HAP-1 (cell line): ENCODE measurements at regions not wholly inside any gene's neighbourhood (a gene's known extent, or its start where the extent isn't known, plus 50 kb on each side); places are given as distances from the start of the nearest gene placed in this dataset.
A peak's percentile ranks its signal among the peaks of the same experiment; 100 is the strongest.

ENCODE experiments used
- DNase-seq, 2 experiments: peaks; one replicate each; pipeline ENCODE4 v3.0.0-alpha.2; 2016 to 2020; ENCODE audit warnings: low spot score in 2 of 2
- H3K27me3 ChIP-seq: fragments of 250-450 bp; sonication (Bioruptor Pico); 2 replicates; pipeline ENCODE4 v1.5.1; 2020; ENCODE audit warnings: low read depth, mild to moderate bottlenecking, moderate library complexity
- H3K36me3 ChIP-seq: fragments of 250-450 bp; sonication (Bioruptor Pico); replicated peaks from 2 replicates; pipeline ENCODE4 v1.5.1; 2020; ENCODE audit warnings: mild to moderate bottlenecking
- H3K4me1 ChIP-seq: fragments of 250-450 bp; sonication (Bioruptor Pico); 2 replicates; pipeline ENCODE4 v1.5.1; 2020; ENCODE audit warnings: mild to moderate bottlenecking
- H3K4me3 ChIP-seq: fragments of 250-450 bp; sonication (Bioruptor Pico); 2 replicates; pipeline ENCODE4 v1.5.1; 2020; ENCODE audit warnings: mild to moderate bottlenecking, moderate library complexity
- H3K9me3 ChIP-seq: fragments of 250-450 bp; sonication (Bioruptor Pico); 2 replicates; pipeline ENCODE4 v1.5.1; 2020; ENCODE audit warnings: mild to moderate bottlenecking, moderate library complexity
- in situ Hi-C: fragments of 300-500 bp; cut with MboI; formaldehyde crosslinking; loops from 3 replicates; pipeline ENCODE4 v1.14.3; 2020; ENCODE audit warnings: low sequenced_read_pairs, inconsistent platforms, mixed read lengths

DNA sequence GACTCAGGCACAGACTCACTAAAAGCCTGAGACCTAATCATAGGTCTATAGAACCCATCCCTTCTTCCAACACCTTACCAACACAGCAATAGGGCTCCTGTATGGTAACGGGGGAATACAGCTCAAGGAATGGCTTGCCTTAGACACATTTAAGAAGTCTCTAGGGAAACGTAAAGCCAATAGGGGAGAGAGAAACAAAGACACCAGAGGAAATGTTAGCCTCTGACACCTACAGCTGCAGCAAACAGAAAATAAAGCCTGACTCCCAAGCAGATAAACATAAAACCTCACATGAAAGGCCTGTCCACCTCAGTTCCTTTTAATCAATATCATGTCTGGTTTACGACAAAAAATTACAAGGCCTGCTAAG, 51.1 kb upstream of the NCOA1 start:
- in situ Hi-C loops: no loop called here
- no peak for DNase-seq
- no peaks in the 10 kb centered on the region for H3K27me3 ChIP-seq
- no peaks in the 10 kb centered on the region for H3K36me3 ChIP-seq
- no peaks in the 10 kb centered on the region for H3K4me1 ChIP-seq
- H3K4me3 ChIP-seq: no peak overlapping the region
- no peaks in the 10 kb centered on the region for H3K9me3 ChIP-seq

GRCh38 chr2:24439280-24439970, 51.6 kb upstream of the NCOA1 start:
- Histone ChIP-seq H3K27me3 (no peaks in the 10 kb centered on the region), H3K4me3 (no peak overlapping the region), H3K9me3 (no peaks in the 10 kb centered on the region), H3K4me1 (no peaks in the 10 kb centered on the region), H3K36me3 (no peaks in the 10 kb centered on the region)
- no peak for DNase-seq
- in situ Hi-C loops: no loop called here

DNA sequence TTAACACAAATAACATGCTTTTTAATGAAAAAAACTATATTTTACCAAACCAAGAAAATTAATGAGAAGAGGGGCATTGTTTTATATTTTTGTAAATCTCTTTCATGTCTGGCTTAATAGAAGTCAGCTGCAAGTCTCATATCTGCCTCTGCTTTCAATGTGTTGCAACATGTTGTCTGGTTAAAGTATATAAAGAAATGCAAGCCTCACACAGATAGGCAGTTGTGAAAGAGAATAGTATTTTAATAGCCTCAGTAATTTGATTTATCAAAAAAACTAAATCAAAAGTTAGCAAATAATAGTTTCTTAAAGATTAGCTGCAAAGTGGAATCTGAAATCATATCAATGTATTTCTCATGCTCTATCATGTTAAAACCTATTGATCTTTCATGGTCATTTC, 52.9 kb upstream of the NCOA1 start:
- H3K9me3 ChIP-seq: no peaks in the 10 kb centered on the region
- DNase-seq: no peak

GRCh38 chr2:24435391-24436316, 55.4 kb upstream of the NCOA1 start:
- DNase-seq: no peak
- no peaks in the 10 kb centered on the region for H3K27me3 ChIP-seq
- no peaks in the 10 kb centered on the region for H3K36me3 ChIP-seq
- in situ Hi-C loops: no loop called here
- H3K9me3 ChIP-seq: no peaks in the 10 kb centered on the region
- H3K4me3 ChIP-seq: no peak overlapping the region
- H3K4me1 ChIP-seq: no peaks in the 10 kb centered on the region

More for the DNA sequence above, 52.9 kb upstream of the NCOA1 start:
- no peaks in the 10 kb centered on the region for H3K4me1 ChIP-seq
- no peaks in the 10 kb centered on the region for H3K36me3 ChIP-seq
- in situ Hi-C loops: no loop called here
- H3K4me3 ChIP-seq: no peak overlapping the region
- no peaks in the 10 kb centered on the region for H3K27me3 ChIP-seq

DNA sequence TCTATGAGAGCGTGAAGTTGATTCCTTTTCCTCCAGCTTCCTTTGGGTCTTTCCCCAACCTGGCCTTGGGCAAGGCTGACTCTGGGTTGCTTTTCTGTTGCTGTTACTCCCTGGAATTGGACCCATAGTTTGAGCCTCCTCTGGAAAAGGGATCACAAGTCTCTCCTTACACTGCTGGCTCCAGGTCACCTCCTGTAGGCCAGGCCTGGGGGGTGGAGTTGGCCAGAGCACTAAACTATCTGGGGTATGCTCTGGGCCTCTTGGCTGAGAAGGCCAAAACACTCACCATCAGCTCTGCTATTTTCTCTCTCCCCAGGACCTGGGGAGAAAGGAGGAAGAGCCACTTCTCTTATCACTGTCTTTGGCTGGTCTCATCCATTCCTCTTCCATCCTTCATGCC, 56.5 kb upstream of the NCOA1 start:
- DNase-seq: no peak
- no peaks in the 10 kb centered on the region for H3K4me1 ChIP-seq
- in situ Hi-C loops: no loop called here
- H3K4me3 ChIP-seq: no peak overlapping the region
- H3K36me3 ChIP-seq: no peaks in the 10 kb centered on the region
- no peaks in the 10 kb centered on the region for H3K9me3 ChIP-seq
- no peaks in the 10 kb centered on the region for H3K27me3 ChIP-seq

DNA sequence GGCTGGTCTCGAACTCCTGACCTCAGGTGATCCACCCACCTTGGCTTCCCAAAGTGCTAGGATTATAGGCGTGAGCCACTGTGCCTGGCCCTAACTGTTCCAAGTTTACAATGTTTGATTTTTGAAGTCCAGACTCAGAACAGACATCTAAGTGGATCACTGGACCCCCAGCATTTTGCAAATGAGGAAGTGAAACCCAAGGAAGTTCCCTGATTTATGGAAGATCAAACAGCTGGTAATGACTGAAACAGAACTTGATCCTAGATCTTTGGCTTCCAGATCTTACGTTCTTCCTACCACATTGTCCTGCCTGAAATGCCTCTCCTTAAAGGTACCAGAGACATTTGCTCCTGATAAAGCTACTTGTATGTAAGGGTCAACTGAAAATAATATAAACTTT, 58.3 kb upstream of the NCOA1 start:
- DNase-seq: no peak
- Histone ChIP-seq H3K9me3 (no peaks in the 10 kb centered on the region), H3K4me1 (no peaks in the 10 kb centered on the region), H3K4me3 (no peak overlapping the region), H3K36me3 (no peaks in the 10 kb centered on the region), H3K27me3 (no peaks in the 10 kb centered on the region)
- in situ Hi-C loops: no loop called here

DNA sequence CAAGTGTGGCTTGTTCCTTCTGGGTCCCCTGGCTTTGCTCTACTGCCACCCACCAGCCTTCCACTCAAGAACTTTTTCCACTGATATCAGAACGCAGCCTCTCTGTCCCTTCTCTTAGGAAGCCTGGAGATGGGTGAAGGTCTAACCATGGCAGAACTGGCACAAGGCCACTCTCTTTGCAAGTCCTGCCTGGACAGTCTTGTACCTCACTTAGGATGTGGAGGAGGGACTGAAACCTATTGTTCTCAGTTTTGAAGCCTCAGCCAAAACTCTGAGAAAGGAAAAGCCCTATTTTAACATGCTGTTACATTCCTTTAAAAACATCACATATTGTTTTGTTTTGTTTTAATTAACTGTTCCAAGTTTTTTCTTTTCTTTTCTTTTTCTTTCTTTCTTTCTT, 58.9 kb upstream of the NCOA1 start:
- no peaks in the 10 kb centered on the region for H3K36me3 ChIP-seq
- H3K4me1 ChIP-seq: no peaks in the 10 kb centered on the region
- in situ Hi-C loops: no loop called here
- H3K27me3 ChIP-seq: no peaks in the 10 kb centered on the region
- H3K9me3 ChIP-seq: no peaks in the 10 kb centered on the region
- DNase-seq: no peak
- H3K4me3 ChIP-seq: no peak overlapping the region

GRCh38 chr2:24429197-24430074, 61.6 kb upstream of the NCOA1 start:
- no peak for DNase-seq
- no peaks in the 10 kb centered on the region for H3K4me1 ChIP-seq
- in situ Hi-C loops: no loop called here
- H3K9me3 ChIP-seq: no peaks in the 10 kb centered on the region
- H3K36me3 ChIP-seq: no peaks in the 10 kb centered on the region
- no peaks in the 10 kb centered on the region for H3K27me3 ChIP-seq
- no peak overlapping the region for H3K4me3 ChIP-seq

- Histone ChIP-seq H3K4me3 (no peak overlapping the region), H3K9me3 (no peaks in the 10 kb centered on the region), H3K27me3 (no peaks in the 10 kb centered on the region), H3K4me1 (no peaks in the 10 kb centered on the region), H3K36me3 (no peaks in the 10 kb centered on the region)
- in situ Hi-C loops: no loop called here
- no peak for DNase-seq
Measured at GRCh38 chr2:24424387-24424786, 64.1 kb upstream of the ITSN2 start.

GRCh38 chr2:24423095-24423494, 62.8 kb upstream of the ITSN2 start:
- Histone ChIP-seq H3K27me3 (no peaks in the 10 kb centered on the region), H3K9me3 (no peaks in the 10 kb centered on the region), H3K4me3 (no peak overlapping the region), H3K4me1 (no peaks in the 10 kb centered on the region), H3K36me3 (no peaks in the 10 kb centered on the region)
- in situ Hi-C loops: no loop called here
- no peak for DNase-seq

GRCh38 chr2:24421668-24422067, 61.3 kb upstream of the ITSN2 start:
- no peaks in the 10 kb centered on the region for H3K4me1 ChIP-seq
- peak in 1 of 2 experiments; percentile 83 for DNase-seq
- in situ Hi-C loops: no loop called here
- no peaks in the 10 kb centered on the region for H3K9me3 ChIP-seq
- no peaks in the 10 kb centered on the region for H3K27me3 ChIP-seq
- no peak overlapping the region for H3K4me3 ChIP-seq
- H3K36me3 ChIP-seq: no peaks in the 10 kb centered on the region

DNA sequence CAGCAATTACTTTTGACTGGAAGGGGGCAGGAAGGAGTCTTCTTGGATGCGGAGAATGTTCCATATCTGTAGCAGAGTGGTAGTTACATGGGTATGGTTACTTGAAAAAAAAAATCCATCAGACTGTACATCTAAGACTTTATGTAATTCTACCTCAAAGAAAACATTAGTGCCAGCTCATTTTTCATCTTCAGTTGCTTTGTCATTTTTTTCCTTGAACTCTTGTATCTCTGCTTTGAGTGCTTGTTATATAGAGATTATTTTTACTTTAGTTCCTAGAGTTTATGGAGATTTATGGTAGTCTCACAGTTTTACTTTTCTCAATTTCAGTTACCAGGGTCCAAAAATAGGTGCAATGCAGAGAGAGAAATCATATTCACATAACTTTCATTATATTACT, 60.0 kb upstream of the ITSN2 start:
- Histone ChIP-seq H3K4me3 (no peak overlapping the region), H3K27me3 (no peaks in the 10 kb centered on the region), H3K4me1 (no peaks in the 10 kb centered on the region), H3K9me3 (no peaks in the 10 kb centered on the region), H3K36me3 (no peaks in the 10 kb centered on the region)
- no peak for DNase-seq
- in situ Hi-C loops: no loop called here

DNA sequence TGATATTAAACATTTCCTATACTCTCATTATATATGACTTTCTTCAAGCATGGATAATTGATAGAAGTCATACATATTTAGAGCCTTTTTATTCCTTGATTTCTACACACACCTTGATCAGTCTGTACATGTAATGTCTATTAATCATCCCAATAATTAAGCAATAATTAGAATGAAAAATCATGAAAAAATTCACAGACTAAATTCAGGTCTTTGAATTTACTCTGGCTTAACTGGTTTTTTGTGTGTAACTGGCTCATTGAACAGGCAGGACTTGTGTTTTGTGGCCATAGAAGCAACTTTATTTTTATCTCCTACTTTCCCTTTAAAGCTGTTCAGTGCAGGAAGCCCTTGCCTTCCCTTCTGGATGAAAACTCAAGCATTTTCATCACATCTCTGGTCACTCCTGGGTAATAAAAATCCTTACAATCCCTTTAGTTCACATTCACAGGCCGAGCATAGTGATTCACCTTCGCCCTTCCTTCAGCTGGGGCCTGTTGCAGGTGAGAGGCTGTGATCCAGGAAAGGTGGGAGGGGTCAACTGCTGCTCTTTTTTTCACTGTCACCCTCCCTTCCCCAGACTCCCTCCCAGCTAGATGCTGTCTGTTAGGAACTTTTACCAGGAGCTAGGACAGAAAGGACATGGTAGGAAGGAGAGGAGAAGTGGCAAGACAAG, 58.0 kb upstream of the ITSN2 start:
- in situ Hi-C loops: loop anchor here (10.0 kb wide), 1 partner anchor 716 kb away; no protein-coding TSS in a partner anchor
- no peaks in the 10 kb centered on the region for H3K27me3 ChIP-seq
- H3K36me3 ChIP-seq: no peaks in the 10 kb centered on the region
- DNase-seq: no peak
- H3K4me1 ChIP-seq: no peaks in the 10 kb centered on the region
- no peak overlapping the region for H3K4me3 ChIP-seq
- H3K9me3 ChIP-seq: no peaks in the 10 kb centered on the region
